CD4-positive, alpha-beta T cell treated with Interleukin-17A for 1 hour (primary cell): ENCODE measurements at regions not wholly inside any gene's neighbourhood (a gene's known extent, or its start where the extent isn't known, plus 50 kb on each side); places are given as distances from the start of the nearest gene placed in this dataset.

ENCODE experiments used
- DNase-seq: peaks from one replicate; pipeline ENCODE4 v3.0.0-alpha.2; 2020

GRCh38 chr2:14313341-14313740 lies 319.2 kb upstream of the LRATD1 start:
- no peak for DNase-seq

GRCh38 chr2:14316594-14316993 lies 315.9 kb upstream of the LRATD1 start:
- no peak for DNase-seq

- DNase-seq = no peak
Measured at GRCh38 chr2:14321357-14321756, 311.2 kb upstream of the LRATD1 start.

- DNase-seq = no peak
Measured at GRCh38 chr2:14322306-14322705, 310.2 kb upstream of the LRATD1 start.

GRCh38 chr2:14324308-14324707 lies 308.2 kb upstream of the LRATD1 start:
- no peak for DNase-seq

- DNase-seq = no peak
Measured at GRCh38 chr2:14330884-14331283, 301.6 kb upstream of the LRATD1 start.

GRCh38 chr2:14336759-14337382 lies 295.6 kb upstream of the LRATD1 start:
- no peak for DNase-seq

- DNase-seq = no peak
Measured at GRCh38 chr2:14340703-14341102, 291.8 kb upstream of the LRATD1 start.

- DNase-seq = no peak
Measured at GRCh38 chr2:14342313-14342712, 290.2 kb upstream of the LRATD1 start.

GRCh38 chr2:14344355-14344754 lies 288.2 kb upstream of the LRATD1 start:
- DNase-seq = no peak

- DNase-seq = no peak
Measured at GRCh38 chr2:14348247-14348646, 284.3 kb upstream of the LRATD1 start.

GRCh38 chr2:14350856-14351255 lies 281.7 kb upstream of the LRATD1 start:
- DNase-seq = no peak

- no peak for DNase-seq
Measured at GRCh38 chr2:14352067-14352466, 280.4 kb upstream of the LRATD1 start.

- no peak for DNase-seq
Measured at GRCh38 chr2:14354231-14354630, 278.3 kb upstream of the LRATD1 start.

GRCh38 chr2:14355102-14355501 lies 277.4 kb upstream of the LRATD1 start:
- DNase-seq = no peak

- DNase-seq = no peak
Measured at GRCh38 chr2:14358339-14358738, 274.2 kb upstream of the LRATD1 start.

GRCh38 chr2:14358774-14359173 lies 273.7 kb upstream of the LRATD1 start:
- DNase-seq = no peak

GRCh38 chr2:14363137-14363536 lies 269.4 kb upstream of the LRATD1 start:
- no peak for DNase-seq

- no peak for DNase-seq
Measured at GRCh38 chr2:14363976-14364375, 268.5 kb upstream of the LRATD1 start.

GRCh38 chr2:14364471-14364870 lies 268.0 kb upstream of the LRATD1 start:
- DNase-seq = no peak

- DNase-seq = no peak
Measured at GRCh38 chr2:14385043-14385442, 247.5 kb upstream of the LRATD1 start.

GRCh38 chr2:14387332-14387731 lies 245.2 kb upstream of the LRATD1 start:
- DNase-seq = no peak

GRCh38 chr2:14388724-14389123 lies 243.8 kb upstream of the LRATD1 start:
- no peak for DNase-seq

- no peak for DNase-seq
Measured at GRCh38 chr2:14396533-14397083, 235.9 kb upstream of the LRATD1 start.

- no peak for DNase-seq
Measured at GRCh38 chr2:14398641-14399040, 233.9 kb upstream of the LRATD1 start.
